Chondrocyte (in vitro differentiated cells): ENCODE measurements at regions not wholly inside any gene's neighbourhood (a gene's known extent, or its start where the extent isn't known, plus 50 kb on each side); places are given as distances from the start of the nearest gene placed in this dataset.
A peak's percentile ranks its signal among the peaks of the same experiment; 100 is the strongest.

Experiments used
- DNase-seq: peaks from one replicate; pipeline ENCODE4 v3.0.0; 2021; ENCODE audit warnings: mixed read lengths, low spot score
- H3K27ac Mint-ChIP-seq: one replicate; pipeline ENCODE4 v1.8.0; 2021; ENCODE audit warnings: mild to moderate bottlenecking, moderate library complexity, mixed read lengths; ENCODE audit not compliant: unreplicated experiment
- H3K27me3 Mint-ChIP-seq: 2 replicates; pipeline ENCODE4 v1.8.0; 2021; ENCODE audit warnings: low read depth, mixed read lengths
- H3K36me3 Mint-ChIP-seq: 2 replicates; pipeline ENCODE4 v1.8.0; 2021; ENCODE audit warnings: low read depth, mixed read lengths
- H3K4me1 Mint-ChIP-seq: 2 replicates; pipeline ENCODE4 v1.8.0; 2021; ENCODE audit warnings: low read depth, mild to moderate bottlenecking, mixed read lengths
- H3K4me3 Mint-ChIP-seq: one replicate; pipeline ENCODE4 v1.8.0; 2021; ENCODE audit warnings: mild to moderate bottlenecking, moderate library complexity, mixed read lengths; ENCODE audit not compliant: unreplicated experiment
- H3K9me3 Mint-ChIP-seq: 2 replicates; pipeline ENCODE4 v1.8.0; 2021; ENCODE audit warnings: low read depth, mixed read lengths
- CTCF ChIP-seq: fragments of 200-600 bp; sonication (generic); IDR thresholded peaks from 2 replicates; pipeline ENCODE4 v1.5.0; 2021; ENCODE audit warnings: antibody characterized with exemption, mild to moderate bottlenecking, moderate library complexity

DNA sequence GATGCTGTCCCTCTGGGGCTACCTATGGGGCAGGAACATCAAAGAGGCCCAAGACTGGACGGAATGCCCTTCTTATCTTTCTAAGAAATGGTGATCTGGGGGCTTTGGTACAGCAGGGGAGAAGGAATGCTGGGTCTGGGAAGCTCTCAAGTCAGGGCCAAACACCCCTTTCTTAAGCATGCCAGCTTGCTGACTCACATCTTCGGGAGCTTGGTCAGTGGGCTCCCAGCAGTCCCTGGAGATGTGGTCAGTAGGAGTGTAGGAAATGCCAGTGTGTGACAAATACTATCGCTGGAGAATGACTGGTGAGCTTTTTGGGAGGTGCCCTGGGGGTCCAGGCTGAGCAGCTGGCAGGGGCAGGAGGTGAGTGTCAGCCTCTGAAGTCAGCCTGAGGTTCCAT, 105.0 kb upstream of the CDC42EP3 start:
- peaks cover 91% of the 10 kb centered on the region for H3K4me1 Mint-ChIP-seq
- no peak for TF ChIP-seq CTCF
- H3K9me3 Mint-ChIP-seq = no peaks in the 10 kb centered on the region
- no peaks in the 10 kb centered on the region for H3K27me3 Mint-ChIP-seq
- no peak overlapping the region for H3K4me3 Mint-ChIP-seq
- no peaks in the 10 kb centered on the region for H3K36me3 Mint-ChIP-seq
- peak overlapping the region; percentile 92 for H3K27ac Mint-ChIP-seq
- no peak for DNase-seq

DNA sequence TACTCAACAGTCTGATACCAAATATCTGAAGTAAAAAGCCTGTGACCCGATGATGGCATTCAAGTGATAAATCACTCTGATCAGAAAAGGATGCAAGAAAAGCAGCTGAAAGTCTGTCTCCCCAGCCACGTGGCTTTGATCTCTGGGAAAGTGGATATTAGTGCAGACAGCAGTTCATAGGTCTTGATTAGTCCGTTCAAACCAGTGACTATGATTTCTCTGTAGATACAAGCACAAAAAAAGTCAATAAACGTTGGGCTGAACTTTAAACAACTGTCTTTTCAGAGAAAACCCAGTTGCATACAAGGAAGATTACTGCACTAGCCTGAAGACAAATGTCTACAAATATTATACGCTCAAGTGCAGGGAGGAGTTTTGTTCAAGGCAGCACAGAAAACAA, 107.7 kb upstream of the CDC42EP3 start:
- no peaks in the 10 kb centered on the region for H3K27me3 Mint-ChIP-seq
- peaks cover 92% of the 10 kb centered on the region for H3K4me1 Mint-ChIP-seq
- DNase-seq = no peak
- H3K27ac Mint-ChIP-seq = no peak overlapping the region
- no peaks in the 10 kb centered on the region for H3K36me3 Mint-ChIP-seq
- no peak for TF ChIP-seq CTCF
- no peaks in the 10 kb centered on the region for H3K9me3 Mint-ChIP-seq
- no peak overlapping the region for H3K4me3 Mint-ChIP-seq

DNA sequence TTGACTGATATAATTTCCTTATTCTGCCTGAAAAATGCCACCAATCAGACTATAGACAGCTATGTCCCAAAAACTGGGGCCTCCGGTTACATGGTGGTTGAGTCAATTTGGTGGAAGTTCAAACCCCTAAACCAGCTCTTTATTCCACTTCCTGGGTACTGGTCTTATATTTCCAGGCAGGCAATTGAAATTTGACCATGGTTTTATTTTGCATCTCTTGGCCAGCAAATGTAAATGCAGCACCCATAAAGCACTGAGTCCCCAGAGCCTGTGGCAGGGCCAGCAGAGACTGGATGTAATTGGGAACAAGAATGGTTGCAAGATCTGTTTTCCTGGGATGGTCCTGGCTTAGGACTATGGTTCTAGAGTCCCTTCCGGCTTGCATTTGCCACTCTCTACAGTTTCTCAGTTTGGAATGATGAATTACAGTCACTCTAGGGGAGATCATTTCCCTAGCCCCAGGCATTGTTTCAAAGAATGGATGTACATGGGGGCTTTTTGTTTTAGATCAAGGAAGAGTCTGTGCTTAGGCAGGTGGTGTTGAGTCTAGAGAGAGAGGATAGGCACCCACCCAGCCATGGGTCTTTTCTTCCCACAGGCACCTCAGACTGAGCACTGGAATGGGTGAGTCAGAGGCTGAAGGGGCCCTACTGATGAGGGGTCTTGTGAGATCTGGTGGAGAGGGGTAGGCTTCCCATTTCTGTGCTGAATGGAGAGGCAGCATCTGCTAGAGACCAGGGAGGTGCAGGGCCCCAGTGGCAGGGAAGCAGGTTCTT, 108.4 kb upstream of the CDC42EP3 start:
- Mint-ChIP-seq H3K9me3 (no peaks in the 10 kb centered on the region), H3K4me1 (peaks cover 85% of the 10 kb centered on the region), H3K27ac (peak overlapping the region; percentile 58), H3K36me3 (no peaks in the 10 kb centered on the region), H3K27me3 (no peaks in the 10 kb centered on the region), H3K4me3 (no peak overlapping the region)
- DNase-seq = no peak
- TF ChIP-seq CTCF = no peak

GRCh38 chr2:37780387-37780676, 108.9 kb upstream of the CDC42EP3 start:
- Mint-ChIP-seq H3K4me3 (no peak overlapping the region), H3K9me3 (no peaks in the 10 kb centered on the region), H3K27me3 (no peaks in the 10 kb centered on the region), H3K4me1 (peaks cover 80% of the 10 kb centered on the region), H3K27ac (peak overlapping the region; percentile 58), H3K36me3 (no peaks in the 10 kb centered on the region)
- no peak for DNase-seq
- no peak for TF ChIP-seq CTCF

DNA sequence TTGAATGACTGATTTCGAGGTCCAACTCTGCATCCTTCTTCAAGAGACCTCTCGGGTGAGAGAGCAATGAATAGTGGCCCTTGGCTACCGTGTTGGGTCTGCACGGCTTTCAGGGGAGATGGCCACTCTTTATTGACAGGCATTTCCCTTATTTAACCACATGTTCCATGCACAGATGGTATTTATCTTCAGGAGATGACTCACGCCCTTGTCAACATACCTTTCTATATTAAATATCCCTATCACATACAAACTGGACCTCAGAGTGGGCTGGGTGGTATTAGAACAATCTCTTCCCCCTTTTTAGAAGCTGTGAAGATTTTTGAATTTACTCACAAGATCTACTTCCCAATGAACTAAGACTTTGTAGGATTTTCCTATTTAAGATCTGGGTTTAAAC, 109.6 kb upstream of the CDC42EP3 start:
- no peak for TF ChIP-seq CTCF
- Mint-ChIP-seq H3K36me3 (no peaks in the 10 kb centered on the region), H3K27ac (peak overlapping the region; percentile 49), H3K4me1 (peaks cover 78% of the 10 kb centered on the region), H3K4me3 (no peak overlapping the region), H3K27me3 (no peaks in the 10 kb centered on the region), H3K9me3 (no peaks in the 10 kb centered on the region)
- DNase-seq = no peak
